ENCODE measurements at regions not wholly inside any gene's neighbourhood (a gene's known extent, or its start where the extent isn't known, plus 50 kb on each side); places are given as distances from the start of the nearest gene placed in this dataset.
"Not testable (repeated sequence)": the region's sequence is repeated elsewhere in the genome, so short reads cannot be mapped to it uniquely, and the experiment has no call there.

- no peak for DNase-seq (ENCODE audit: low spot score)
These were observed 435.9 kb downstream of the DCDC2C start for GRCh38 chr2:4139316-4139715.

- DNase-seq (ENCODE audit: low spot score) = no peak
These were observed 436.4 kb downstream of the DCDC2C start for GRCh38 chr2:4139731-4140130.

GRCh38 chr2:4140281-4140970 is 437.1 kb downstream of the DCDC2C start:
- no peak for DNase-seq (ENCODE audit: low spot score)

- DNase-seq (ENCODE audit: low spot score) = no peak
These were observed 441.4 kb downstream of the DCDC2C start for GRCh38 chr2:4144731-4145130.

GRCh38 chr2:4151521-4151920 is 448.1 kb downstream of the DCDC2C start:
- no peak for DNase-seq (ENCODE audit: low spot score)

GRCh38 chr2:4152051-4152450 is 448.7 kb downstream of the DCDC2C start:
- DNase-seq (ENCODE audit: low spot score) = no peak

- DNase-seq (ENCODE audit: low spot score) = no peak
These were observed 465.5 kb downstream of the DCDC2C start for GRCh38 chr2:4168834-4169233.

- DNase-seq (ENCODE audit: low spot score) = no peak
These were observed 471.4 kb downstream of the DCDC2C start for GRCh38 chr2:4174796-4175195.

- DNase-seq (ENCODE audit: low spot score) = no peak
These were observed 472.0 kb downstream of the DCDC2C start for GRCh38 chr2:4175343-4175742.

GRCh38 chr2:4180631-4181030 is 477.3 kb downstream of the DCDC2C start:
- no peak for DNase-seq (ENCODE audit: low spot score)

- DNase-seq (ENCODE audit: low spot score) = no peak
These were observed 477.7 kb downstream of the DCDC2C start for GRCh38 chr2:4181062-4181461.

- no peak for DNase-seq (ENCODE audit: low spot score)
These were observed 485.2 kb downstream of the DCDC2C start for GRCh38 chr2:4188561-4188960.

- DNase-seq (ENCODE audit: low spot score) = no peak
These were observed 487.2 kb downstream of the DCDC2C start for GRCh38 chr2:4190548-4190947.

GRCh38 chr2:4192119-4192518 is 488.7 kb downstream of the DCDC2C start:
- no peak for DNase-seq (ENCODE audit: low spot score)

- DNase-seq (ENCODE audit: low spot score) = no peak
These were observed 511.2 kb downstream of the DCDC2C start for GRCh38 chr2:4214444-4215205.

GRCh38 chr2:4217737-4218136 is 514.4 kb downstream of the DCDC2C start:
- DNase-seq (ENCODE audit: low spot score) = no peak

- DNase-seq (ENCODE audit: low spot score) = no peak
These were observed 515.7 kb downstream of the DCDC2C start for GRCh38 chr2:4219101-4219500.

- no peak for DNase-seq (ENCODE audit: low spot score)
These were observed 516.2 kb downstream of the DCDC2C start for GRCh38 chr2:4219571-4219970.

GRCh38 chr2:4221434-4221833 is 518.1 kb downstream of the DCDC2C start:
- DNase-seq (ENCODE audit: low spot score) = no peak

- DNase-seq (ENCODE audit: low spot score) = no peak
These were observed 518.5 kb downstream of the DCDC2C start for GRCh38 chr2:4221845-4222244.

GRCh38 chr2:4244422-4244821 is 541.0 kb downstream of the DCDC2C start:
- DNase-seq (ENCODE audit: low spot score) = not testable (repeated sequence)

GRCh38 chr2:4246364-4247131 is 543.2 kb downstream of the DCDC2C start:
- no peak for DNase-seq (ENCODE audit: low spot score)

- DNase-seq (ENCODE audit: low spot score) = no peak
These were observed 544.4 kb downstream of the DCDC2C start for GRCh38 chr2:4247791-4248190.
